Thyroid gland (tissue), 4 donors: ENCODE measurements at regions not wholly inside any gene's neighbourhood (a gene's known extent, or its start where the extent isn't known, plus 50 kb on each side); places are given as distances from the start of the nearest gene placed in this dataset.

Experiments
- DNase-seq, 2 donors: peaks; one replicate each; pipeline ENCODE4 v3.0.0-alpha.2; 2019
- H3K27ac ChIP-seq, 3 donors: fragments of 200-600 bp; sonication (generic); 1 replicate in 2 of 3; 2 replicates in 1 of 3; pipeline ENCODE4 v1.5.1; 2016 to 2019; ENCODE audit warnings: mild to moderate bottlenecking in 1 of 3, moderate library complexity in 1 of 3
- H3K27me3 ChIP-seq: fragments of 200-600 bp; sonication (generic); one replicate; pipeline ENCODE4 v1.5.1; 2019
- H3K36me3 ChIP-seq, 2 donors: fragments of 200-600 bp; sonication (generic); one replicate each; pipeline ENCODE4 v1.5.1; 2016 to 2019
- H3K4me1 ChIP-seq, 2 donors: fragments of 200-600 bp; sonication (generic); one replicate each; pipeline ENCODE4 v1.5.1; 2017 to 2019
- H3K4me3 ChIP-seq, 3 donors: fragments of 200-600 bp; sonication (generic); replicated peaks in 1 of 3; 1 replicate in 2 of 3; 2 replicates in 1 of 3; pipeline ENCODE4 v1.5.1; 2016; ENCODE audit warnings: mild to moderate bottlenecking in 1 of 3
- H3K9me3 ChIP-seq: fragments of 200-600 bp; sonication (generic); one replicate; pipeline ENCODE4 v1.5.1; 2017
- CTCF ChIP-seq, 6 experiments: fragments of 200-600 bp in 3 of 6; fragments of 450-650 bp in 3 of 6; sonication (generic) in 3 of 6; IDR thresholded peaks; one replicate each; pipeline ENCODE4 v1.5.1; 2016 to 2019; ENCODE audit warnings: antibody characterized with exemption in 6 of 6, mild to moderate bottlenecking in 2 of 6, inconsistent platforms in 1 of 6, moderate library complexity in 1 of 6
- POLR2A ChIP-seq, 2 donors: fragments of 450-650 bp; IDR thresholded peaks; one replicate each; pipeline ENCODE4 v1.6.1; 2017; ENCODE audit warnings: antibody characterized with exemption in 2 of 2, mild to moderate bottlenecking in 2 of 2, moderate library complexity in 1 of 2
- WGBS, 2 donors: methylation state at CpG; one replicate each; pipeline ENCODE4 v1.1.5; 2017; 5-methylcytosine and 5-hydroxymethylcytosine counted together
- intact Hi-C: fragments of 100-400 bp; cut with DNase I; formaldehyde crosslinking; loops from one replicate; pipeline ENCODE4 v1.15.1; 2023

- intact Hi-C loops, result no loop called here
- Histone ChIP-seq H3K36me3 (no peaks in the 10 kb centered on the region), H3K4me1 (no peaks in the 10 kb centered on the region), H3K4me3 (no peak overlapping the region), H3K27ac (no peak overlapping the region), H3K27me3 (no peaks in the 10 kb centered on the region), H3K9me3 (no peaks in the 10 kb centered on the region)
- 89 to 93% methylated on average over 13 of the region's 13 CpGs for WGBS, 2 donors
- no peak for DNase-seq
- TF ChIP-seq POLR2A (IDR thresholded peaks at IDR 0.05) (no peak), CTCF (IDR thresholded peaks at IDR 0.05) (no peak)
Observed at GRCh38 chr9:73647560-73647959, 495.9 kb downstream of the ANXA1 start.

GRCh38 chr9:73649552-73649951 lies 497.9 kb downstream of the ANXA1 start:
- Histone ChIP-seq H3K27ac (no peak overlapping the region), H3K4me3 (no peak overlapping the region), H3K4me1 (no peaks in the 10 kb centered on the region), H3K9me3 (no peaks in the 10 kb centered on the region), H3K27me3 (no peaks in the 10 kb centered on the region), H3K36me3 (no peaks in the 10 kb centered on the region)
- intact Hi-C loops, result no loop called here
- no peak for DNase-seq
- TF ChIP-seq POLR2A (IDR thresholded peaks at IDR 0.05) (no peak), CTCF (IDR thresholded peaks at IDR 0.05) (no peak)
- WGBS, 2 donors, result 97 to 99% methylated on average over 10 of the region's 10 CpGs

- intact Hi-C loops, result no loop called here
- no peaks in the 10 kb centered on the region for H3K9me3 ChIP-seq
- 83 to 84% methylated on average over 1 of the region's 1 CpG for WGBS, 2 donors
- TF ChIP-seq POLR2A (IDR thresholded peaks at IDR 0.05) (no peak), CTCF (IDR thresholded peaks at IDR 0.05) (no peak)
- H3K36me3 ChIP-seq, result no peaks in the 10 kb centered on the region
- no peak overlapping the region for H3K4me3 ChIP-seq
- H3K27me3 ChIP-seq, result no peaks in the 10 kb centered on the region
- H3K27ac ChIP-seq, result no peak overlapping the region
- no peaks in the 10 kb centered on the region for H3K4me1 ChIP-seq
- no peak for DNase-seq
Observed at GRCh38 chr9:73655363-73655762, 503.7 kb downstream of the ANXA1 start.

GRCh38 chr9:73655831-73656230 lies 504.2 kb downstream of the ANXA1 start:
- no peaks in the 10 kb centered on the region for H3K27me3 ChIP-seq
- H3K36me3 ChIP-seq, result no peaks in the 10 kb centered on the region
- DNase-seq, result no peak
- WGBS, 2 donors, result 79 to 80% methylated on average over 2 of the region's 2 CpGs
- no peak overlapping the region for H3K27ac ChIP-seq
- no peaks in the 10 kb centered on the region for H3K4me1 ChIP-seq
- TF ChIP-seq POLR2A (IDR thresholded peaks at IDR 0.05) (no peak), CTCF (IDR thresholded peaks at IDR 0.05) (no peak)
- intact Hi-C loops, result no loop called here
- H3K9me3 ChIP-seq, result no peaks in the 10 kb centered on the region
- no peak overlapping the region for H3K4me3 ChIP-seq

GRCh38 chr9:73665253-73665652 lies 513.6 kb downstream of the ANXA1 start:
- Histone ChIP-seq H3K4me3 (no peak overlapping the region), H3K27me3 (no peaks in the 10 kb centered on the region), H3K9me3 (no peaks in the 10 kb centered on the region), H3K4me1 (no peaks in the 10 kb centered on the region), H3K27ac (no peak overlapping the region), H3K36me3 (no peaks in the 10 kb centered on the region)
- no peak for DNase-seq
- intact Hi-C loops, result no loop called here
- 75 to 81% methylated on average over 1 of the region's 1 CpG for WGBS, 2 donors
- TF ChIP-seq CTCF (IDR thresholded peaks at IDR 0.05) (no peak), POLR2A (IDR thresholded peaks at IDR 0.05) (no peak)
